ENCODE measurements at regions not wholly inside any gene's neighbourhood (a gene's known extent, or its start where the extent isn't known, plus 50 kb on each side); places are given as distances from the start of the nearest gene placed in this dataset.

DNA sequence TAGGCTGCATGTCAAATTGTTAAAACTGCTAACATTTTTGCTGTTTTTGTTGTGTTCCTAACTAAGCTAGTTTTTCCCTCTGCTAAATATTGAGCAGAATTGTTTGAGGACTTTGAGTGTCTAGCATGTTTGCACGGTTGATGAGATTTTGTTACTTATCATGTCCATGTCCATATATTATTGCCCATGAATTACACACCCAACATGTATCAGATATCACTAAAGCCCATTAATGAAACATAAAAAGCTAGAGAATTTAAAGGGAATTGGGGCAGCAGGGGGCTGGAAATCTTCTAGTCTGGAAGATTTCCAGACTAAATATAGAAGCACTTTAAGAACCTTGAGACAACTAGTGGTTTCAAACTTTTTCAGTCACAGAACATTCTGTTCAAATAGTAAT lies 197.7 kb downstream of the SNX10 start:
- TF ChIP-seq SP4 (IDR thresholded peaks at IDR 0.05; ENCODE audit: low read length): no peak
- TF ChIP-seq EZH2 (IDR thresholded peaks at IDR 0.05; ENCODE audit: low read depth, low read length, severe bottlenecking): no peak
- no peak for TF ChIP-seq RBBP5 (IDR thresholded peaks at IDR 0.05; ENCODE audit: borderline replicate concordance, low read depth, low read length)
- TF ChIP-seq, protein P1, sequence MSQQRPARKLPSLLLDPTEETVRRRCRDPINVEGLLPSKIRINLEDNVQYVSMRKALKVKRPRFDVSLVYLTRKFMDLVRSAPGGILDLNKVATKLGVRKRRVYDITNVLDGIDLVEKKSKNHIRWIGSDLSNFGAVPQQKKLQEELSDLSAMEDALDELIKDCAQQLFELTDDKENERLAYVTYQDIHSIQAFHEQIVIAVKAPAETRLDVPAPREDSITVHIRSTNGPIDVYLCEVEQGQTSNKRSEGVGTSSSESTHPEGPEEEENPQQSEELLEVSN (IDR thresholded peaks at IDR 0.05): no peak
- TF ChIP-seq, protein P2, sequence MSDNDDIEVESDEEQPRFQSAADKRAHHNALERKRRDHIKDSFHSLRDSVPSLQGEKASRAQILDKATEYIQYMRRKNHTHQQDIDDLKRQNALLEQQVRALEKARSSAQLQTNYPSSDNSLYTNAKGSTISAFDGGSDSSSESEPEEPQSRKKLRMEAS (IDR thresholded peaks at IDR 0.05): no peak
- TF ChIP-seq, protein P3, sequence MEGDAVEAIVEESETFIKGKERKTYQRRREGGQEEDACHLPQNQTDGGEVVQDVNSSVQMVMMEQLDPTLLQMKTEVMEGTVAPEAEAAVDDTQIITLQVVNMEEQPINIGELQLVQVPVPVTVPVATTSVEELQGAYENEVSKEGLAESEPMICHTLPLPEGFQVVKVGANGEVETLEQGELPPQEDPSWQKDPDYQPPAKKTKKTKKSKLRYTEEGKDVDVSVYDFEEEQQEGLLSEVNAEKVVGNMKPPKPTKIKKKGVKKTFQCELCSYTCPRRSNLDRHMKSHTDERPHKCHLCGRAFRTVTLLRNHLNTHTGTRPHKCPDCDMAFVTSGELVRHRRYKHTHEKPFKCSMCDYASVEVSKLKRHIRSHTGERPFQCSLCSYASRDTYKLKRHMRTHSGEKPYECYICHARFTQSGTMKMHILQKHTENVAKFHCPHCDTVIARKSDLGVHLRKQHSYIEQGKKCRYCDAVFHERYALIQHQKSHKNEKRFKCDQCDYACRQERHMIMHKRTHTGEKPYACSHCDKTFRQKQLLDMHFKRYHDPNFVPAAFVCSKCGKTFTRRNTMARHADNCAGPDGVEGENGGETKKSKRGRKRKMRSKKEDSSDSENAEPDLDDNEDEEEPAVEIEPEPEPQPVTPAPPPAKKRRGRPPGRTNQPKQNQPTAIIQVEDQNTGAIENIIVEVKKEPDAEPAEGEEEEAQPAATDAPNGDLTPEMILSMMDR (IDR thresholded peaks at IDR 0.05; ENCODE audit: control extremely low read depth in 1 of 3, insufficient read depth in 1 of 3, low read depth in 1 of 3, low read length in 3 of 3): no peak
- TF ChIP-seq, protein P4, sequence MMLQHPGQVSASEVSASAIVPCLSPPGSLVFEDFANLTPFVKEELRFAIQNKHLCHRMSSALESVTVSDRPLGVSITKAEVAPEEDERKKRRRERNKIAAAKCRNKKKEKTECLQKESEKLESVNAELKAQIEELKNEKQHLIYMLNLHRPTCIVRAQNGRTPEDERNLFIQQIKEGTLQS (IDR thresholded peaks at IDR 0.05; ENCODE audit: insufficient read depth, low read depth, low read length): no peak
- no peak for TF ChIP-seq POLR2AphosphoS5 (IDR thresholded peaks at IDR 0.05; ENCODE audit: low read depth, low read length)
- TF ChIP-seq EP300 (IDR thresholded peaks at IDR 0.05; ENCODE audit: borderline replicate concordance in 1 of 2, low read depth in 2 of 2, low read length in 2 of 2): no peak
- TF ChIP-seq POLR2A (IDR thresholded peaks at IDR 0.05; ENCODE audit: control extremely low read depth in 1 of 2, low read depth in 2 of 2, low read length in 2 of 2): no peak
- no peak for TF ChIP-seq CBX5 (IDR thresholded peaks at IDR 0.05; ENCODE audit: low read depth, low read length)
